ACHN (cell line): ENCODE measurements at regions not wholly inside any gene's neighbourhood (a gene's known extent, or its start where the extent isn't known, plus 50 kb on each side); places are given as distances from the start of the nearest gene placed in this dataset.
"Not testable (repeated sequence)": the region's sequence is repeated elsewhere in the genome, so short reads cannot be mapped to it uniquely, and the experiment has no call there.

Experiments
- DNase-seq: peaks from one replicate; pipeline ENCODE4 v3.0.0-alpha.2; 2015
- in situ Hi-C: cut with HindIII; loops from 2 replicates; pipeline ENCODE4 v1.10.0; 2017; ENCODE audit warnings: low sequenced_read_pairs, low pct_ligation_motif_present, low pct_unique_long_range_greater_than_20kb

DNA sequence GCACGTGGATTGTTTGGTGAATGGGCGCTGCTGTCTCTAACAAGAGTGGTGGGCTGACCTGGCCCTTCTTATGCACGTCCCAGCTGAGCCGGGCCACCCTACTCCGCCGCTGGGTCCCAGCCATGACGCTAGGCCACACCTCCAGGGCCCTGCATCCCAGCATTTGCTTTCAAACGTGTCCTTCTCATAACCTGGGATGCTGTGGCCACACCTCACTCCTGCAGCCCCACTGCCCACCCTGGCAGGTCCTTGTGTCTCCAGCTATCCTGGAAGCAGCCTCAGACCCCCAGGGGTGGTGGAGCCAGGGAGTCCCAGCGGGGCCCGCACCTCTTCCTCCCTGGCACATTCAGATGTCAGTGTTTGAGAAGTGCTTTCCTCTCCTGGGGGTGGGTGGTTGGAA is 168.6 kb downstream of the IRF8 start:
- in situ Hi-C loops, result no loop called here

DNA sequence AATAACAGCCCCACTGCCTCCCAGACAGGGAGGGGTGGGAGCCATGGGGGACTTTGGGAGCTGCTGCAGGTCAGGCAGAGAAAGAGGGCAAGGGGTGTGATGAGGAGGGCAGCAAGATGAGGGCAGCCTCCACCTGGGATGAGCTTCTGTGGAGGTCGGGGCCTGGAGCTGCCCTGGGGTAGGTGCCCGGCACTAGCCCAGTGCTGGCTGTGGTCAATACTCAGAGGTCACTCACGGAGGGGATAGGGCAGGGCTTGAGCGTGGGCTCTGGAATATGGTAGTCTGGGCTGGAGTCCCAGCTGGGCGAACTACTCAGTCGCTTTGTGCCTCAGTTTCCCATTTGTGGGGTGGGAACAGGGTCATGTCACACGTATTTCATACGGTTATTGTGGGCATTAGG is 169.0 kb downstream of the IRF8 start:
- in situ Hi-C loops, result no loop called here
- no peak for DNase-seq

More for the DNA sequence above, 168.6 kb downstream of the IRF8 start:
- DNase-seq, result no peak

GRCh38 chr16:86068722-86069121 is 169.8 kb downstream of the IRF8 start:
- in situ Hi-C loops, result no loop called here
- no peak for DNase-seq

DNA sequence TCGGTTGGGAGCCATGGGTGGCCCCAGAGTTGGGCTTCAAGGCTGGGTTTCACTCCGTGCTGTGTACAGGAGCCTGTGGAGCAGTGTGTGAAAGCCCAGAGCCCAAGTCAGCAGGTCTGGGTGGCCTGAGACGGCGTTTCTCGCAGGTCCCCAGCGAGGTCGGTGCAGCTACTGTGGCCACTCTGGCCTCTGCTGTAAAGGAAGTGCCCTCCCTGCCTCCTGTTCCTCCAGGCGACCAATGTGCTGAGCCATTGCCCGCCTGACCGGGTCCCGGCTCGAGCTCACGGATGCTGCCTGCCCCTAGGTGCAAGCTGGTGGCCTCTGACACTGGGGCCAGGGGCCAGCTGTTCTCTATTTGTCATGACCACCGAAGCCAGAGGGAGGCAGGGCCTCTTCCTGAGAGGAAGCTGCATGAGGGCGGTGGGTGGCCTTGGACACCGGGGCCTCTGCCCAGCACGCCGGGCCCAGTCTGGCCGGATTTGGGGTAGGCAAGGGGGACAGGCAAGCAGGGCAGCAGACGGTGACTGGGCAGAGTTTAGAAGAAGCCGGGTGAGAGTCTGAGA is 170.9 kb downstream of the IRF8 start:
- in situ Hi-C loops, result no loop called here

GRCh38 chr16:86070484-86070883 is 171.5 kb downstream of the IRF8 start:
- DNase-seq, result no peak
- in situ Hi-C loops, result no loop called here

More for the DNA sequence above, 170.9 kb downstream of the IRF8 start:
- DNase-seq, result no peak

GRCh38 chr16:86070971-86071370 is 172.0 kb downstream of the IRF8 start:
- no peak for DNase-seq
- in situ Hi-C loops, result no loop called here

DNA sequence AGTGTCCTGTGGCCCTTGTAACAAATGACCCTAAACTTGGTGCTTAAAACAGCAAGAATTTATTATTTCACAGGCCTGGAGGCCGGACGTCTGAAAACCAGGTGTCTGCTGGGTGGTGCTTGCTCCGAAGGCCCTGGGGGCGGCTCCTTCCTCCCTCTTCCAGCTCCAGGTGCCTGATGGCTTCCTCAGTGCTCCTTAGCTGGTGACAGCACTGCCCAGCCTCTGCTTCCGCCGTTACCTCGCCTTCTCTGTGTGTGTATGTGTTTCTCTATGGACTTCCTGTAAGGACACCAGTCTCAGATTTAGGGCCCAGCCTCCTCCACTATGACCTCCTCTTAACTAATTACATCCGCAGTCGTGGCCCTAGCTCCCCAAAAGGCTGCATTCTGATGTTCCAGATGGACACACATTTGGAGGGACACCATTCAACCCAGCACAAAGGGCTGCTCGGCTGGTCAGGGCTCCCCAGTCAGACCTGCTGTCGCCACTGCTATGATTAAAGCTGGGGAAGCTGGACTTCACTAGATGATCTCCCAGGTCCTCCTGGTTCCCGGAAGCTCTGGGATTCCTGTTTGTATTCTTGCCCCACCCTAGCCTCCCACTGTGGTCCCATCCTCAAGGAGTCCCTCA is 172.8 kb downstream of the IRF8 start:
- DNase-seq, result no peak

GRCh38 chr16:86072328-86073102 is 173.6 kb downstream of the IRF8 start:
- DNase-seq, result peak; percentile 68
- in situ Hi-C loops, result no loop called here

More for the DNA sequence above, 172.8 kb downstream of the IRF8 start:
- in situ Hi-C loops, result no loop called here

- no peak for DNase-seq
- in situ Hi-C loops, result no loop called here
Measured at GRCh38 chr16:86073103-86073625, 174.2 kb downstream of the IRF8 start.

DNA sequence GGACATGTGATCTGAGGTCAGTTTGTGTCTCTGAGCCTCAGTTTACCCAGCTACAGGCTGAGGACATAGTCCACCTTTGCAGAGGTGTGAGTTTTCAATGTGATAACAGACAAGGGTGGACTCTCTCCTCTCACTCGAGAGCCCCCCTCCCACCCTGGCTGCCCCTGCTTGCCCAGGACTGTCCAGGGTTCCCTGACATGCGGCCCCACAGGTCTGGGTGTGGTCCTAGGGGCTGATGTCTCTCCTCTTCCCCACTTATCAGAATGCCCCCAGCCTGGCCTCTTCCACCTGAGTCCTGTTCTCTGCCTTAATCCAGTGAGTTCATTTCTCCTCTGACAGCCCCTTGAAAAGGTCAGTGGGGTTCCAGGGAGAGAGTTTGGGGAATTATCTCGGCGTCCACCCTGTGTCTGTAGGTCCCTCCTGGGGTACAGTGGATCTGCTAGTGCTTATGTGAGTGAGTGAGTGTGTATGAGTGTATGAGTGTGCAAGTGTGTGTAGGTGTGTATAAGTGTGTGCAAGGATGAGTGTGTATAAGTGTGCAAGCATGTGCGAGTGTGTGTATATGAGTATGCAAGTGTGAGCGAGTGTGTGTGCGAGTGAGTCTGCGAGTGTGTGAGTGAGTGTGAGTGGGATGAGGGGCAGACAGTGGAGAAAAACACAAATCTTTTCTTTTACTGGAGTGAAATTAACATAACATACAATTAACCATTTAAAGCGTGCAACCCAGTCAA is 175.0 kb downstream of the IRF8 start:
- in situ Hi-C loops, result no loop called here
- no peak for DNase-seq

DNA sequence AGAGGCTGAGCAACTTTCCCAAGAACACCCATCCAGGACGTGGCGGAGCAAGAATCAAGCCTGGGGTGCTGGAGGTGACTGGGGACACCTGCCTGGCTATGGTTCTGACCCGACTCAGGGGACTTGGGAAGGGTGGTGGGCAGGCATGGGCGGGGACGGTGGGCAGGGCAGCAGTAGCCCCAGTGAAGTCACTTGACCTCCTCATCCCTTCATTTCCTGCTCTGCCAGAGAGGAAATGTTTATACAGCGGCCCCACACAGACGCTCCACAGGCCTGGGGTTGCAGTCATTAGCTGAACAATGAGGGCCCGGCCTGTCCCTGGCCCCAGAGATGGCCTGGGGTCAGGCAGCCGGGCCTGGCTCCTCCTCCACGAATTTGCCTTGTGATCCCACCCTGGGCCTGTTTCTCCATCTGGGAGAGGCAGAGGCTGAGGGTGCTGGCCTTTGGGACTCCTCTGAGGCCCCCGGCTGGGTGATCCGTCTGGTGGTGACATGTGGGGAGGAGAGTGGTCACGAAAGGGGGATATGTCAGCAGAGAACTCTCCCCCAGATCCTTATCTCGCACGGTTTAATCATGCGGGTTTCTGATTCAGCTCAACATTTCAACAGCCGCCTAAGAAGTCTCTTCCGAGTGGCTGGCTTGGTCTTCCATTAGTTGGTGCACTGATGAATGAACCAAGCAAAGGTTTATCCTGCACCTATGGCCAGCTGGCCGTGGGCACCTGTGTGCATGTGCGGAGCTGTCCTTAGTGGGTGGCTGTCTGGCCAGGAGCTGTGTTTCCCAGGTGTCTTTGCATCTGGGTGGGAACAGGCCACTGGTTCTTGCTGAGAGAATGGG is 175.9 kb downstream of the IRF8 start:
- no peak for DNase-seq
- in situ Hi-C loops, result no loop called here

- in situ Hi-C loops, result no loop called here
- no peak for DNase-seq
Measured at GRCh38 chr16:86075488-86075785, 176.5 kb downstream of the IRF8 start.

DNA sequence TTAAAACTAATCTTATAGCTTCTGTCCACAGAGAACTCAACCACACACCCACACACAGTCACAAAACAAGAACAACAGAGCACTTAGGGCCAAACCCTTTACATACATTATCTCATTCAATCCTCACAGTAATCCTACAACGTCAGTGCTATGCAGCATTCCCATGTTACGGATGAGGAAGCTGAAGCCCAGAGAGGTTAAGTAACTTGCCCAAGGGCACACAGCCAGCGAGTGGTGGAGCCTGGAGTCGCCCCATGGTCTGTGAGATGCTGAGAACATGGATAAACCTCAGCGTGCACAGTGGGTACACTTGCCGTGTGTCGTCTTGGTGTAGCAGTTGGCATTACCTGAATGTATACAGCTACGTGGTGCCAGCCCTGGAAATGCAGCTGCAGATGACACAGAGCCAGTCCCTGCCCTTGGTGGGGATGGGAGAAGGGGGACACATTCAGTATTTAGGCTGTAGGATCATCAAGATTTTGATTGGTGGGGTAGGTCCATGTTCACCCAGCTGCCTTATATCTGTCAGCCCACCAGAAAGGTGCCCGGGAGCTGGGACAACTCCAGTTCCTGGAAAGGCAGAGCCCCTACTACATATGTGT is 177.0 kb downstream of the IRF8 start:
- in situ Hi-C loops, result no loop called here
- no peak for DNase-seq

GRCh38 chr16:86076606-86077005 is 177.6 kb downstream of the IRF8 start:
- in situ Hi-C loops, result no loop called here
- DNase-seq, result no peak

DNA sequence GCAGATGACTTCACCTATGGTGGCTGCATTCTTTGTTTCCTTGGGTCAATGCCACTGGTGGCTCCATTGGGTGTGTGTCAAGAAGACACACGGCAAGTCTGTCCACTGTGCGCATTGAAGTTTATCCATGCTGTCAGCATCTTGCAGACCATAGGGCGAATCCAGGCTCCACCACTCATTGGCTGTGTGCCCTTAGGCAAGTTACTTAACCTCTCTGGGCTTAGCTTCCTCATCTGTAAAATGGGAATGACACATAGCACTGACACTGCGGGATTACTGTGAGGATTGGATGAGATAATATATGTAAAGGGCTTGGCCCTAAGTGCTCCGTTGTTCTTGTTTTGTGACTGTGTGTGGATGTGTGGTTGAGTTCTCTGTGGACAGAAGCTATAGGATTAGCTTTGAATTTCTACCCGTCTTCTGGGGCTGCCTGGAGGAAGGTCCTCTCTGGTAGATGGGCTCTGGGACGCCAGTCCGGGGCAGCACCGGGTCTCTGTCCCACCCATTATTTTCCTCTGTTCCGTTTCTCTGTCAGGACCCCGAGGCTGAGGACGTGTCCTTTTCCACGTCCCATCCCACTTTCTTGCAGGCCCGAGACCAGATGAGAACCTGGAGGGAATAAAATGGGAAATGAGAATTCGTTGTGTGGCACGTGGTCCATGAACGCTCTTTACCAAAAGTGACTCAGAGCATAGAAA is 178.4 kb downstream of the IRF8 start:
- in situ Hi-C loops, result no loop called here
- no peak for DNase-seq

- in situ Hi-C loops, result no loop called here
- no peak for DNase-seq
Measured at GRCh38 chr16:86078121-86078600, 179.2 kb downstream of the IRF8 start.

DNA sequence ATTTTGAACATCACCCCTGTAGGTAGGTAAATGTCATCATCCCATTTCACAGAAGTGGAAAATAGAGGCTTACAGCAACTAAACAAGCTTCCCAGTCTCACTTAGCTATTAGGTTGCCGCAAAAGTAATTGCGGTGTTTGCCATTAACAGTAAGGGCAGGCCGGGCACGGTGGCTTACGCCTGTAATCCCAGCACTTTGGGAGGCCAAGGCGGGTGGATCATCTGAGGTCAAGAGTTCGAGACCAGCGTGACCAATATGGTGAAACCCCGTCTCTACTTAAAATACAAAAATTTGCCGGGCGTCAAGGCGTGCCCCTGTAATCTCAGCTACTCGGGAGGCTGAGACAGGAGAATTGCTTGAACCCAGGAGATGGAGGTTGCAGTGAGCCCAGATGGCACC is 179.7 kb downstream of the IRF8 start:
- in situ Hi-C loops, DNase-seq: not testable (repeated sequence)
